MCF 10A (cell line): ENCODE measurements at regions not wholly inside any gene's neighbourhood (a gene's known extent, or its start where the extent isn't known, plus 50 kb on each side); places are given as distances from the start of the nearest gene placed in this dataset.

Experiments used
- BruUV-seq: library from RNA; stranded (reverse); fragments of 400-500 nt; replicated peaks from 2 replicates; lab custom pipeline; 2021; lab: Mats Ljungman, UMichigan
- CTCF ChIA-PET: fragments of 300-600 bp; sonication (Branson Sonifier 250); formaldehyde crosslinking; extraction: SDS; loops from one replicate; lab custom pipeline; 2021; ENCODE audit warnings: antibody characterized with exemption, inconsistent platforms; lab: Yijun Ruan, JAX
- POLR2A ChIA-PET: fragments of 300-600, 350-650 bp; sonication (Branson Sonifier 250); formaldehyde crosslinking; extraction: SDS; loops from one replicate; lab custom pipeline; 2020; ENCODE audit warnings: antibody characterized with exemption, inconsistent platforms; lab: Yijun Ruan, JAX
- DNase-seq: peaks from one replicate; pipeline ENCODE4 v3.0.0-alpha.2; 2018; ENCODE audit not compliant: unreplicated experiment
- H3K27ac Mint-ChIP-seq: one replicate; pipeline ENCODE4 v1.8.0; 2022; ENCODE audit warnings: mild to moderate bottlenecking, low read depth, mixed read lengths; ENCODE audit not compliant: unreplicated experiment
- H3K27me3 Mint-ChIP-seq: one replicate; pipeline ENCODE4 v1.8.0; 2022; ENCODE audit warnings: mixed read lengths; ENCODE audit not compliant: insufficient read depth, unreplicated experiment
- H3K36me3 Mint-ChIP-seq: one replicate; pipeline ENCODE4 v1.8.0; 2022; ENCODE audit warnings: mild to moderate bottlenecking, moderate library complexity, mixed read lengths; ENCODE audit not compliant: insufficient read depth, unreplicated experiment
- H3K4me1 Mint-ChIP-seq: one replicate; pipeline ENCODE4 v1.8.0; 2022; ENCODE audit warnings: mixed read lengths; ENCODE audit not compliant: insufficient read depth, unreplicated experiment
- H3K4me3 Mint-ChIP-seq: one replicate; pipeline ENCODE4 v1.8.0; 2022; ENCODE audit warnings: mild to moderate bottlenecking, moderate library complexity, mixed read lengths; ENCODE audit not compliant: unreplicated experiment
- H3K9me3 Mint-ChIP-seq: one replicate; pipeline ENCODE4 v1.8.0; 2022; ENCODE audit warnings: mixed read lengths; ENCODE audit not compliant: unreplicated experiment
- CTCF ChIP-seq: fragments of 200-600 bp; IDR thresholded peaks from one replicate; pipeline ENCODE4 v1.8.0; 2022; ENCODE audit warnings: antibody characterized with exemption, mild to moderate bottlenecking; ENCODE audit not compliant: unreplicated experiment
- intact Hi-C: fragments of 100-400 bp; cut with micrococcal nuclease; formaldehyde crosslinking; loops from 2 replicates; pipeline ENCODE4 v1.14.1; 2022

- Mint-ChIP-seq H3K27ac (no peak overlapping the region), H3K27me3 (no peaks in the 10 kb centered on the region), H3K36me3 (no peaks in the 10 kb centered on the region), H3K9me3 (no peaks in the 10 kb centered on the region), H3K4me1 (peaks cover 10% of the 10 kb centered on the region), H3K4me3 (no peak overlapping the region)
- CTCF ChIA-PET, result interaction anchor here (0.5 to 5.6 kb wide), 16 partner anchors 10 to 950 kb away, joined by 3 to 55 read pairs (median 4); no protein-coding TSS in a partner anchor
- no peak for TF ChIP-seq CTCF
- intact Hi-C loops, result loop anchor here (2.0 kb wide), 1 partner anchor 179 kb away; no protein-coding TSS in a partner anchor
- POLR2A ChIA-PET, result interaction anchor here (1.2 to 1.3 kb wide), 2 partner anchors 41 to 61 kb away, joined by 3 read pairs; no protein-coding TSS in a partner anchor
- no peak for DNase-seq
- BruUV-seq, result no TSS peak
Measured at GRCh38 chr3:8237893-8238292, 263.7 kb upstream of the LMCD1 start.

- TF ChIP-seq CTCF, result no peak
- intact Hi-C loops, result loop anchor here (2.0 kb wide), 1 partner anchor 178 kb away; no protein-coding TSS in a partner anchor
- CTCF ChIA-PET, result interaction anchor here (0.5 to 5.6 kb wide), 21 partner anchors 9 to 1435 kb away, joined by 3 to 55 read pairs (median 4); no protein-coding TSS in a partner anchor
- no peak for DNase-seq
- Mint-ChIP-seq H3K36me3 (no peaks in the 10 kb centered on the region), H3K27me3 (no peaks in the 10 kb centered on the region), H3K4me3 (no peak overlapping the region), H3K9me3 (no peaks in the 10 kb centered on the region), H3K4me1 (peaks cover 10% of the 10 kb centered on the region), H3K27ac (no peak overlapping the region)
- BruUV-seq, result no TSS peak
- POLR2A ChIA-PET, result interaction anchor here (1.2 to 1.3 kb wide), 2 partner anchors 41 to 62 kb away, joined by 3 read pairs; no protein-coding TSS in a partner anchor
Measured at GRCh38 chr3:8238432-8238831, 263.2 kb upstream of the LMCD1 start.

- no TSS peak for BruUV-seq
- peak; percentile 14 for DNase-seq
- POLR2A ChIA-PET, result interaction anchor here (0.7 to 0.9 kb wide), 2 partner anchors 65 to 68 kb away, joined by 3 read pairs; no protein-coding TSS in a partner anchor
- no peaks in the 10 kb centered on the region for H3K9me3 Mint-ChIP-seq
- no peaks in the 10 kb centered on the region for H3K36me3 Mint-ChIP-seq
- H3K4me3 Mint-ChIP-seq, result no peak overlapping the region
- H3K27ac Mint-ChIP-seq, result no peak overlapping the region
- intact Hi-C loops, result loop anchor here (1.0 to 2.0 kb wide), 3 partner anchors 128 to 439 kb away; no protein-coding TSS in a partner anchor
- H3K27me3 Mint-ChIP-seq, result no peaks in the 10 kb centered on the region
- peaks cover 10% of the 10 kb centered on the region for H3K4me1 Mint-ChIP-seq
- CTCF ChIA-PET, result interaction anchor here (0.5 to 5.6 kb wide), 39 partner anchors 10 to 534 kb away, joined by 3 to 55 read pairs (median 5); no protein-coding TSS in a partner anchor
- no peak for TF ChIP-seq CTCF
Measured at GRCh38 chr3:8239095-8239494, 262.5 kb upstream of the LMCD1 start.

- Mint-ChIP-seq H3K27ac (no peak overlapping the region), H3K27me3 (no peaks in the 10 kb centered on the region), H3K9me3 (no peaks in the 10 kb centered on the region), H3K4me3 (no peak overlapping the region), H3K4me1 (peaks cover 10% of the 10 kb centered on the region), H3K36me3 (no peaks in the 10 kb centered on the region)
- ChIA-PET POLR2A (interaction anchor here (0.7 to 0.9 kb wide), 2 partner anchors 66 to 69 kb away, joined by 3 read pairs; no protein-coding TSS in a partner anchor), CTCF (interaction anchor here (0.5 to 5.6 kb wide), 56 partner anchors 9 to 1433 kb away, joined by 3 to 55 read pairs (median 4); no protein-coding TSS in a partner anchor)
- TF ChIP-seq CTCF, result peak; percentile 90
- DNase-seq, result peak; percentile 68
- intact Hi-C loops, result loop anchor here (1.0 to 2.0 kb wide), 3 partner anchors 129 to 440 kb away; no protein-coding TSS in a partner anchor
- BruUV-seq, result no TSS peak
Measured at GRCh38 chr3:8239718-8240695, 261.6 kb upstream of the LMCD1 start.
